ENCODE measurements at regions not wholly inside any gene's neighbourhood (a gene's known extent, or its start where the extent isn't known, plus 50 kb on each side); places are given as distances from the start of the nearest gene placed in this dataset.

DNA sequence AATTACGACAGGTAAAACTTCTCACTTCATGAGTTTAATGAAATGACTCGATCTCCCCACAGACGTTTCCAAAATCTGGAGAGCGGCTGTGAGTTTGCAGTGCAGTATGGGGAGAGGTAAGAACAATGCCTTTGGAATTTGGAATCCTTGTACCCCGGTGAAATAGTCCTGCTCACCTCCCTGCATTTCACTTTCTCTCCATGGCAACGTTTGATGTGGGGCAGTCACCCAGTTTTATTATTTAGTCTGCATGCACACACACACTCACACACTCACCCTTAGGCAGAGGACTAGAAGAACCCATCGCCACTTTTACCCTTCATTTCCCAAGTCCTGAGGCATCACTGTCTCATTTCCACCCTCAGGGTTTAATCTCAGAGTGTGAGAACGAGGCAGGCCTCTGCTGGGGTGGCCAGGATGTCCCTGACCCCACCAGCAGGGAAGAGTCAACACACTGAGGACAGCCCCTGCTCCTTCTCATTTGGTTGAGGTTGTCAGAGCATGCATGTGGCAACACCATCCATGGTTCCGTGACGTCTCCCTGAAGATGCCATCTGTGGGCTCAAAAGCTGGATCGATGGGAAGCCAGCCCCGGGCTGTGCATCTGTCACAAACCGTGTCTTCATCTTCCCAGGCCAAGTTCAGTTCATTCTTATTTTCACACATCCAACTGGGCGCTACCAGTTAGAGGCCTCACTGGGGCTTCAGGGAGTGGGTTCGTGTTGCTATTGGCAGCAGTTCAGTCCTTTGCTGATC is 119.8 kb upstream of the TRIM2 start:
- TF ChIP-seq, protein P1, sequence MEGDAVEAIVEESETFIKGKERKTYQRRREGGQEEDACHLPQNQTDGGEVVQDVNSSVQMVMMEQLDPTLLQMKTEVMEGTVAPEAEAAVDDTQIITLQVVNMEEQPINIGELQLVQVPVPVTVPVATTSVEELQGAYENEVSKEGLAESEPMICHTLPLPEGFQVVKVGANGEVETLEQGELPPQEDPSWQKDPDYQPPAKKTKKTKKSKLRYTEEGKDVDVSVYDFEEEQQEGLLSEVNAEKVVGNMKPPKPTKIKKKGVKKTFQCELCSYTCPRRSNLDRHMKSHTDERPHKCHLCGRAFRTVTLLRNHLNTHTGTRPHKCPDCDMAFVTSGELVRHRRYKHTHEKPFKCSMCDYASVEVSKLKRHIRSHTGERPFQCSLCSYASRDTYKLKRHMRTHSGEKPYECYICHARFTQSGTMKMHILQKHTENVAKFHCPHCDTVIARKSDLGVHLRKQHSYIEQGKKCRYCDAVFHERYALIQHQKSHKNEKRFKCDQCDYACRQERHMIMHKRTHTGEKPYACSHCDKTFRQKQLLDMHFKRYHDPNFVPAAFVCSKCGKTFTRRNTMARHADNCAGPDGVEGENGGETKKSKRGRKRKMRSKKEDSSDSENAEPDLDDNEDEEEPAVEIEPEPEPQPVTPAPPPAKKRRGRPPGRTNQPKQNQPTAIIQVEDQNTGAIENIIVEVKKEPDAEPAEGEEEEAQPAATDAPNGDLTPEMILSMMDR (IDR thresholded peaks at IDR 0.05) = no peak
- no peak for TF ChIP-seq EZH2phosphoT487 (IDR thresholded peaks at IDR 0.05)

All from neural progenitor cell (in vitro differentiated cells).